Tibial nerve (tissue), 4 donors: ENCODE measurements at regions not wholly inside any gene's neighbourhood (a gene's known extent, or its start where the extent isn't known, plus 50 kb on each side); places are given as distances from the start of the nearest gene placed in this dataset.

ENCODE experiments used
- DNase-seq, 2 donors: peaks; one replicate each; pipeline ENCODE4 v3.0.0-alpha.2; 2019; ENCODE audit warnings: low spot score in 2 of 2
- H3K27ac ChIP-seq, 4 donors: fragments of 200-600 bp; sonication (generic) in 3 of 4; one replicate each; pipeline ENCODE4 v1.5.1; 2017 to 2019; ENCODE audit warnings: mild to moderate bottlenecking in 1 of 4
- H3K27me3 ChIP-seq, 2 donors: fragments of 200-600 bp; sonication (generic) in 1 of 2; one replicate each; pipeline versions ENCODE4 v1.5.1 to v1.6.0; 2017 to 2019
- H3K36me3 ChIP-seq, 3 donors: fragments of 200-600 bp; sonication (generic); one replicate each; pipeline ENCODE4 v1.5.1; 2018 to 2019
- H3K4me1 ChIP-seq, 4 donors: fragments of 200-600 bp; sonication (generic) in 3 of 4; one replicate each; pipeline ENCODE4 v1.5.1; 2017 to 2019
- H3K4me3 ChIP-seq, 4 donors: fragments of 200-600 bp; sonication (generic) in 3 of 4; one replicate each; pipeline ENCODE4 v1.5.1; 2017 to 2019; ENCODE audit warnings: mild to moderate bottlenecking in 1 of 4, moderate library complexity in 1 of 4
- H3K9me3 ChIP-seq, 4 donors: fragments of 200-600 bp; sonication (generic) in 3 of 4; one replicate each; pipeline ENCODE4 v1.5.1; 2017 to 2019
- CTCF ChIP-seq, 5 experiments: fragments of 200-600 bp in 3 of 5; fragments of 450-650 bp in 2 of 5; sonication (generic) in 3 of 5; IDR thresholded peaks; one replicate each; pipeline ENCODE4 v1.5.1; 2016 to 2019; ENCODE audit warnings: antibody characterized with exemption in 5 of 5, mild to moderate bottlenecking in 3 of 5, moderate library complexity in 2 of 5
- EP300 ChIP-seq, 2 donors: sonication (generic); formaldehyde crosslinking; IDR thresholded peaks; one replicate each; pipeline ENCODE4 v1.6.1; 2017; ENCODE audit warnings: antibody characterized with exemption in 2 of 2, mild to moderate bottlenecking in 1 of 2
- POLR2A ChIP-seq, 2 donors: fragments of 450-650 bp; IDR thresholded peaks; one replicate each; pipeline ENCODE4 v1.6.1; 2017; ENCODE audit warnings: antibody characterized with exemption in 2 of 2, mild to moderate bottlenecking in 2 of 2, moderate library complexity in 2 of 2
- WGBS, 2 donors: methylation state at CpG; one replicate each; pipeline ENCODE4 v1.1.5; 2018; 5-methylcytosine and 5-hydroxymethylcytosine counted together

GRCh38 chr5:24094081-24094679, 550.6 kb downstream of the CDH10 start:
- H3K36me3 ChIP-seq = no peaks in the 10 kb centered on the region
- WGBS, 2 donors = 65 to 69% methylated on average over 8 of the region's 8 CpGs
- no peaks in the 10 kb centered on the region for H3K4me1 ChIP-seq
- DNase-seq = no peak
- TF ChIP-seq POLR2A (IDR thresholded peaks at IDR 0.05) = no peak
- TF ChIP-seq EP300 (IDR thresholded peaks at IDR 0.05) = no peak
- no peak for TF ChIP-seq CTCF (IDR thresholded peaks at IDR 0.05)
- no peak overlapping the region for H3K4me3 ChIP-seq
- H3K27ac ChIP-seq = no peak overlapping the region
- H3K27me3 ChIP-seq = no peaks in the 10 kb centered on the region
- no peaks in the 10 kb centered on the region for H3K9me3 ChIP-seq

GRCh38 chr5:24102010-24102409, 542.8 kb downstream of the CDH10 start:
- TF ChIP-seq CTCF (IDR thresholded peaks at IDR 0.05) = no peak
- no peak for TF ChIP-seq EP300 (IDR thresholded peaks at IDR 0.05)
- H3K27ac ChIP-seq = no peak overlapping the region
- no peaks in the 10 kb centered on the region for H3K9me3 ChIP-seq
- H3K4me3 ChIP-seq = no peak overlapping the region
- H3K36me3 ChIP-seq = no peaks in the 10 kb centered on the region
- no peaks in the 10 kb centered on the region for H3K27me3 ChIP-seq
- 90 to 92% methylated on average over 2 of the region's 2 CpGs for WGBS, 2 donors
- DNase-seq = no peak
- H3K4me1 ChIP-seq = no peaks in the 10 kb centered on the region

GRCh38 chr5:24103451-24104023, 541.2 kb downstream of the CDH10 start:
- no peak overlapping the region for H3K27ac ChIP-seq
- no peak overlapping the region for H3K4me3 ChIP-seq
- H3K4me1 ChIP-seq = no peaks in the 10 kb centered on the region
- no peak for DNase-seq
- no peaks in the 10 kb centered on the region for H3K36me3 ChIP-seq
- 48 to 60% methylated on average over 3 of the region's 3 CpGs for WGBS, 2 donors
- no peaks in the 10 kb centered on the region for H3K9me3 ChIP-seq
- H3K27me3 ChIP-seq = no peaks in the 10 kb centered on the region
- no peak for TF ChIP-seq CTCF (IDR thresholded peaks at IDR 0.05)
- TF ChIP-seq POLR2A (IDR thresholded peaks at IDR 0.05) = no peak
- TF ChIP-seq EP300 (IDR thresholded peaks at IDR 0.05) = no peak

GRCh38 chr5:24110004-24110615, 534.7 kb downstream of the CDH10 start:
- no peaks in the 10 kb centered on the region for H3K27me3 ChIP-seq
- 31% methylated on average over 3 of the region's 3 CpGs for WGBS, 2 donors

More at GRCh38 chr5:24110004-24110615, 534.7 kb downstream of the CDH10 start:
- TF ChIP-seq EP300 (IDR thresholded peaks at IDR 0.05) = no peak
- peak in 2 of 5 experiments; percentile 26 to 29 for TF ChIP-seq CTCF (IDR thresholded peaks at IDR 0.05)
- no peak for DNase-seq
- H3K27ac ChIP-seq = no peak overlapping the region
- no peak overlapping the region for H3K4me3 ChIP-seq
- no peaks in the 10 kb centered on the region for H3K4me1 ChIP-seq
- H3K9me3 ChIP-seq = no peaks in the 10 kb centered on the region
- no peaks in the 10 kb centered on the region for H3K36me3 ChIP-seq
